Neural cell (in vitro differentiated cells): ENCODE measurements at regions not wholly inside any gene's neighbourhood (a gene's known extent, or its start where the extent isn't known, plus 50 kb on each side); places are given as distances from the start of the nearest gene placed in this dataset.
A peak's percentile ranks its signal among the peaks of the same experiment; 100 is the strongest.

Experiments used
- H2AFZ ChIP-seq: fragments of 200-600, 300-800 bp; sonication (generic), shearing (Covaris generic); 2 replicates; pipeline ENCODE4 v1.6.0; 2014; ENCODE audit warnings: low read depth, mild to moderate bottlenecking, antibody characterized with exemption, low read length, moderate library complexity
- H3F3A ChIP-seq: fragments of 200-600 bp; shearing (Covaris generic); 2 replicates; pipeline ENCODE4 v1.6.1; 2016; ENCODE audit warnings: mild to moderate bottlenecking, moderate library complexity, mixed read lengths, antibody characterized with exemption, low read length; ENCODE audit not compliant: insufficient read depth, poor library complexity, severe bottlenecking
- H3K27ac ChIP-seq: fragments of 200-600, 300-800 bp; sonication (generic), shearing (Covaris generic); 2 replicates; pipeline ENCODE4 v1.5.1; 2014; ENCODE audit warnings: mild to moderate bottlenecking, low read length, moderate library complexity
- H3K27me3 ChIP-seq: fragments of 300-800, 200-600 bp; sonication (generic), shearing (Covaris generic); 2 replicates; pipeline ENCODE4 v1.6.0; 2014; ENCODE audit warnings: mild to moderate bottlenecking, low read depth, low read length, moderate library complexity; ENCODE audit not compliant: insufficient read depth
- H3K36me3 ChIP-seq: fragments of 300-800, 200-600 bp; sonication (generic), shearing (Covaris generic); 2 replicates; pipeline ENCODE4 v1.5.1; 2014; ENCODE audit warnings: mild to moderate bottlenecking, antibody characterized with exemption, low read length, moderate library complexity; ENCODE audit not compliant: insufficient read depth
- H3K4me2 ChIP-seq: fragments of 300-800, 200-600 bp; sonication (generic), shearing (Covaris generic); 2 replicates; pipeline ENCODE4 v1.6.0; 2014; ENCODE audit warnings: mild to moderate bottlenecking, low read length
- H3K4me3 ChIP-seq: fragments of 300-800, 200-600 bp; sonication (generic), shearing (Covaris generic); 2 replicates; pipeline ENCODE4 v1.5.1; 2014; ENCODE audit warnings: mild to moderate bottlenecking, low read length, moderate library complexity
- H3K79me2 ChIP-seq: fragments of 200-600 bp; shearing (Covaris generic); replicated peaks from 2 replicates; pipeline ENCODE4 v1.6.0; 2014; ENCODE audit warnings: mild to moderate bottlenecking, low read length, moderate library complexity; ENCODE audit not compliant: insufficient read depth
- H3K9ac ChIP-seq: fragments of 300-800, 200-600 bp; sonication (generic), shearing (Covaris generic); 2 replicates; pipeline ENCODE4 v1.6.1; 2016; ENCODE audit warnings: mild to moderate bottlenecking, low read length, mixed read lengths
- H3K9me2 ChIP-seq: fragments of 200-600 bp; shearing (Covaris generic); 2 replicates; pipeline ENCODE4 v1.6.1; 2016; ENCODE audit warnings: mild to moderate bottlenecking, low read length, mixed read lengths; ENCODE audit not compliant: insufficient read depth
- H3K9me3 ChIP-seq: fragments of 200-600, 300-800 bp; sonication (generic), shearing (Covaris generic); 2 replicates; pipeline ENCODE4 v1.6.1; 2016; ENCODE audit warnings: mild to moderate bottlenecking, mixed run types, low read length, moderate library complexity, mixed read lengths
- H4K20me1 ChIP-seq: fragments of 200-600 bp; shearing (Covaris generic); 2 replicates; pipeline ENCODE4 v1.6.1; 2016; ENCODE audit warnings: mild to moderate bottlenecking, mixed run types; ENCODE audit not compliant: insufficient read depth
- EP300 ChIP-seq: fragments of 450-650 bp; conservative IDR thresholded peaks from 2 replicates; pipeline ENCODE4 v1.6.1; 2014; ENCODE audit warnings: antibody characterized with exemption, mild to moderate bottlenecking, moderate library complexity; ENCODE audit not compliant: poor library complexity, severe bottlenecking
- EZH2 ChIP-seq: fragments of 200-600, 300-800 bp; shearing (Covaris generic), sonication (generic); IDR thresholded peaks from 2 replicates; pipeline ENCODE4 v1.6.1; 2014; ENCODE audit warnings: antibody characterized with exemption, low read length, borderline replicate concordance, mild to moderate bottlenecking; ENCODE audit not compliant: insufficient read depth, poor library complexity, severe bottlenecking
- MXI1 ChIP-seq: fragments of 450-650 bp; conservative IDR thresholded peaks from 2 replicates; pipeline ENCODE4 v1.6.1; 2014; ENCODE audit warnings: antibody characterized with exemption, mild to moderate bottlenecking; ENCODE audit not compliant: poor library complexity, severe bottlenecking
- POLR2AphosphoS5 ChIP-seq: IDR thresholded peaks from 2 replicates; pipeline ENCODE4 v1.6.1; 2012
- RAD21 ChIP-seq: fragments of 450-650 bp; conservative IDR thresholded peaks from 2 replicates; pipeline ENCODE4 v1.6.1; 2014; ENCODE audit warnings: antibody characterized with exemption, mild to moderate bottlenecking, moderate library complexity
- SMC3 ChIP-seq: fragments of 450-650 bp; conservative IDR thresholded peaks from 2 replicates; pipeline ENCODE4 v1.6.1; 2014; ENCODE audit warnings: antibody characterized with exemption, mild to moderate bottlenecking, moderate library complexity; ENCODE audit not compliant: poor library complexity
- TAF1 ChIP-seq: IDR thresholded peaks from 2 replicates; pipeline ENCODE4 v1.6.1; 2012; ENCODE audit warnings: low read depth
- TF ChIP-seq, protein P1 (sequence below): IDR thresholded peaks from 2 replicates; pipeline ENCODE4 v1.6.1; 2012; ENCODE audit warnings: borderline replicate concordance
- TF ChIP-seq, protein P2 (sequence below): fragments of 450-650 bp; IDR thresholded peaks from 2 replicates; pipeline ENCODE4 v1.5.1; 2014; ENCODE audit warnings: antibody characterized with exemption, mild to moderate bottlenecking, moderate library complexity; ENCODE audit not compliant: poor library complexity, severe bottlenecking

DNA sequence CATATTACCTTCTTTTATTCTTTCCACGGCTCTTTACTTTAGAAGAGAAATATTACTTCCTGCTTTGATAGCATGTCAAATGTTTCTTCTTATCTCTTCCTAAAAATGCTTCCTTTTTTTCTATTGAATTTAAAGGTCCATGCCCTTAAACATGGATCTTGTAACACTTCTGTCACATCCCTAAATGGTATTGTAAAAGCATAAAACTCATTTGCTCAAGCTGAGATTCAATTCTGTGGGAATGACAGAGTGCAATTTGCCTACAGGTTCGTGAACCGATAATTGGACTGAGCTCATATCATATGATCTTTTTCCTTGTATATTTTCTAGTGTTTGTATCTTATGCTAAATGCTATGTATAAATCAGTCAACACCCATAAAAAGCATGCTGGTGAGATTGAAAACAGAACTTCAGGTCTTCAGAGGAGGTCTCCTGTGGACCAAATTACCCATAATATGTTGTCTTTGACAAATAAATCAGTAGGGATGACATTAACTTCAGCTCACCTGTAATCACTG is 429.3 kb downstream of the TMEM232 start:
- no peak overlapping the region for H3K9ac ChIP-seq
- H3K27ac ChIP-seq: no peak overlapping the region
- H3K79me2 ChIP-seq: no peaks in the 10 kb centered on the region
- H3K9me2 ChIP-seq: no peaks in the 10 kb centered on the region
- H3K36me3 ChIP-seq: no peaks in the 10 kb centered on the region
- no peak overlapping the region for H3K4me2 ChIP-seq
- peaks cover 2% of the 10 kb centered on the region for H3K9me3 ChIP-seq
- peak; percentile 23 for TF ChIP-seq EP300
- TF ChIP-seq, protein P1, sequence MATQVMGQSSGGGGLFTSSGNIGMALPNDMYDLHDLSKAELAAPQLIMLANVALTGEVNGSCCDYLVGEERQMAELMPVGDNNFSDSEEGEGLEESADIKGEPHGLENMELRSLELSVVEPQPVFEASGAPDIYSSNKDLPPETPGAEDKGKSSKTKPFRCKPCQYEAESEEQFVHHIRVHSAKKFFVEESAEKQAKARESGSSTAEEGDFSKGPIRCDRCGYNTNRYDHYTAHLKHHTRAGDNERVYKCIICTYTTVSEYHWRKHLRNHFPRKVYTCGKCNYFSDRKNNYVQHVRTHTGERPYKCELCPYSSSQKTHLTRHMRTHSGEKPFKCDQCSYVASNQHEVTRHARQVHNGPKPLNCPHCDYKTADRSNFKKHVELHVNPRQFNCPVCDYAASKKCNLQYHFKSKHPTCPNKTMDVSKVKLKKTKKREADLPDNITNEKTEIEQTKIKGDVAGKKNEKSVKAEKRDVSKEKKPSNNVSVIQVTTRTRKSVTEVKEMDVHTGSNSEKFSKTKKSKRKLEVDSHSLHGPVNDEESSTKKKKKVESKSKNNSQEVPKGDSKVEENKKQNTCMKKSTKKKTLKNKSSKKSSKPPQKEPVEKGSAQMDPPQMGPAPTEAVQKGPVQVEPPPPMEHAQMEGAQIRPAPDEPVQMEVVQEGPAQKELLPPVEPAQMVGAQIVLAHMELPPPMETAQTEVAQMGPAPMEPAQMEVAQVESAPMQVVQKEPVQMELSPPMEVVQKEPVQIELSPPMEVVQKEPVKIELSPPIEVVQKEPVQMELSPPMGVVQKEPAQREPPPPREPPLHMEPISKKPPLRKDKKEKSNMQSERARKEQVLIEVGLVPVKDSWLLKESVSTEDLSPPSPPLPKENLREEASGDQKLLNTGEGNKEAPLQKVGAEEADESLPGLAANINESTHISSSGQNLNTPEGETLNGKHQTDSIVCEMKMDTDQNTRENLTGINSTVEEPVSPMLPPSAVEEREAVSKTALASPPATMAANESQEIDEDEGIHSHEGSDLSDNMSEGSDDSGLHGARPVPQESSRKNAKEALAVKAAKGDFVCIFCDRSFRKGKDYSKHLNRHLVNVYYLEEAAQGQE: no peak
- no peaks in the 10 kb centered on the region for H3F3A ChIP-seq
- no peak overlapping the region for H3K4me3 ChIP-seq
- H2AFZ ChIP-seq: no peak overlapping the region
- H3K27me3 ChIP-seq: no peaks in the 10 kb centered on the region
- no peaks in the 10 kb centered on the region for H4K20me1 ChIP-seq

DNA sequence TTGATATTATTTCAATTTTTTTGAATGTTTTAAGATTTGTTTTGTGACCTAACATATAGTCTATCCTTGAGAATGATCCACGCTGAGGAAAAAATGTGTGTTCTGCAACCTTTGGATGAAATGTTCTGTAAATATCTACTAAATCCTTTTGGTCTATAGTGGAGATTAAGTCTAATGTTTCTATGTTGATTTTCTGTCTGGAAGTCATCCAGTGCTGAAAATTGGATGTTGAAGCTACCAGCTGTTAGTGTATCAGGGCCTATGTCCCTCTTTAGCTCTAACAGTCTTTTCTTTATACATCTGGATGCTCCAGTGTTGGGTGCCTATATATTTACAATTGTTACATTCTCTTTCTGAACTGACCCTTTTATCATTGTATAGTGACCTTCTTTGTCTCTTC is 422.3 kb downstream of the TMEM232 start:
- Histone ChIP-seq H3K36me3 (no peaks in the 10 kb centered on the region), H3K27ac (no peak overlapping the region), H3K79me2 (no peaks in the 10 kb centered on the region), H3K4me2 (no peak overlapping the region), H3F3A (no peaks in the 10 kb centered on the region), H3K9ac (no peak overlapping the region), H3K27me3 (no peaks in the 10 kb centered on the region), H3K9me3 (peaks cover 2% of the 10 kb centered on the region), H3K9me2 (no peaks in the 10 kb centered on the region), H2AFZ (no peak overlapping the region), H3K4me3 (no peak overlapping the region), H4K20me1 (no peaks in the 10 kb centered on the region)
- TF ChIP-seq EZH2: no peak
- no peak for TF ChIP-seq EP300
- TF ChIP-seq, protein P1: no peak
- TF ChIP-seq, protein P2, sequence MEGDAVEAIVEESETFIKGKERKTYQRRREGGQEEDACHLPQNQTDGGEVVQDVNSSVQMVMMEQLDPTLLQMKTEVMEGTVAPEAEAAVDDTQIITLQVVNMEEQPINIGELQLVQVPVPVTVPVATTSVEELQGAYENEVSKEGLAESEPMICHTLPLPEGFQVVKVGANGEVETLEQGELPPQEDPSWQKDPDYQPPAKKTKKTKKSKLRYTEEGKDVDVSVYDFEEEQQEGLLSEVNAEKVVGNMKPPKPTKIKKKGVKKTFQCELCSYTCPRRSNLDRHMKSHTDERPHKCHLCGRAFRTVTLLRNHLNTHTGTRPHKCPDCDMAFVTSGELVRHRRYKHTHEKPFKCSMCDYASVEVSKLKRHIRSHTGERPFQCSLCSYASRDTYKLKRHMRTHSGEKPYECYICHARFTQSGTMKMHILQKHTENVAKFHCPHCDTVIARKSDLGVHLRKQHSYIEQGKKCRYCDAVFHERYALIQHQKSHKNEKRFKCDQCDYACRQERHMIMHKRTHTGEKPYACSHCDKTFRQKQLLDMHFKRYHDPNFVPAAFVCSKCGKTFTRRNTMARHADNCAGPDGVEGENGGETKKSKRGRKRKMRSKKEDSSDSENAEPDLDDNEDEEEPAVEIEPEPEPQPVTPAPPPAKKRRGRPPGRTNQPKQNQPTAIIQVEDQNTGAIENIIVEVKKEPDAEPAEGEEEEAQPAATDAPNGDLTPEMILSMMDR: no peak
- TF ChIP-seq TAF1: no peak
- no peak for TF ChIP-seq SMC3
- no peak for TF ChIP-seq RAD21
- no peak for TF ChIP-seq MXI1
- TF ChIP-seq POLR2AphosphoS5: no peak
